IMR-90 (cell line): ENCODE measurements at regions not wholly inside any gene's neighbourhood (a gene's known extent, or its start where the extent isn't known, plus 50 kb on each side); places are given as distances from the start of the nearest gene placed in this dataset.

ENCODE experiments used
- ATAC-seq: fragments of 200-7000 bp; cut with Tn5 transposase; 2 replicates; pipeline ENCODE4 v1.9.1; 2020; ENCODE audit warnings: low read depth, mild to moderate bottlenecking, moderate library complexity
- BruUV-seq: library from RNA; stranded (reverse); fragments of 400-500 nt; replicated peaks from 2 replicates; lab custom pipeline; 2021; lab: Mats Ljungman, UMichigan
- CTCF ChIA-PET: fragments of 300-600 bp; formaldehyde crosslinking; extraction: SDS; loops from one replicate; lab custom pipeline; 2021; ENCODE audit warnings: antibody characterized with exemption; lab: Yijun Ruan, JAX
- POLR2A ChIA-PET: fragments of 300-600 bp; sonication (Branson Sonifier 250); formaldehyde crosslinking; loops from one replicate; lab custom pipeline; 2022; ENCODE audit warnings: antibody characterized with exemption; ENCODE audit not compliant: unreplicated experiment; lab: Charles Lee
- DNase-seq: peaks from one replicate; pipeline ENCODE4 v3.0.0; 2013
- H2AFZ ChIP-seq: replicated peaks from 2 replicates; pipeline ENCODE3; 2013; ENCODE audit warnings: low read length, mild to moderate bottlenecking; ENCODE audit not compliant: poor library complexity
- H2AK5ac ChIP-seq: 2 replicates; pipeline ENCODE4 v1.6.1; 2013; ENCODE audit warnings: low read depth, low read length, inconsistent platforms
- H2AK9ac ChIP-seq: replicated peaks from 2 replicates; pipeline ENCODE3; 2013; ENCODE audit warnings: mild to moderate bottlenecking, low read depth, low read length, moderate library complexity; ENCODE audit not compliant: poor library complexity
- H2BK120ac ChIP-seq: 2 replicates; pipeline ENCODE4 v1.6.1; 2013; ENCODE audit warnings: low read depth, low read length, inconsistent platforms
- H2BK15ac ChIP-seq: 3 replicates; pipeline ENCODE4 v1.6.1; 2013; ENCODE audit warnings: low read depth, low read length, inconsistent platforms
- H2BK20ac ChIP-seq: 2 replicates; pipeline ENCODE4 v1.6.1; 2013; ENCODE audit warnings: low read depth, mild to moderate bottlenecking, inconsistent platforms, low read length, moderate library complexity
- H2BK5ac ChIP-seq: 2 replicates; pipeline ENCODE4 v1.6.1; 2013; ENCODE audit warnings: mild to moderate bottlenecking, low read depth, low read length, inconsistent platforms; ENCODE audit not compliant: poor library complexity, severe bottlenecking
- H3K14ac ChIP-seq: replicated peaks from 2 replicates; pipeline ENCODE4 v1.6.1; 2013; ENCODE audit warnings: low read depth, low read length, inconsistent platforms
- H3K18ac ChIP-seq: 2 replicates; pipeline ENCODE4 v1.6.1; 2013; ENCODE audit warnings: low read depth, low read length, control low read depth
- H3K23ac ChIP-seq: 2 replicates; pipeline ENCODE4 v1.6.1; 2013; ENCODE audit warnings: low read depth, low read length, inconsistent platforms
- H3K27ac ChIP-seq: 2 replicates; pipeline ENCODE4 v1.5.1; 2013; ENCODE audit warnings: mild to moderate bottlenecking, control low read depth, low read length; ENCODE audit not compliant: insufficient read depth
- H3K27me3 ChIP-seq: 2 replicates; pipeline ENCODE4 v1.6.1; 2013; ENCODE audit warnings: low read length; ENCODE audit not compliant: control insufficient read depth, insufficient read depth
- H3K36me3 ChIP-seq: 2 replicates; pipeline ENCODE4 v1.6.1; 2013; ENCODE audit warnings: low read length, mixed read lengths; ENCODE audit not compliant: control insufficient read depth, insufficient read depth
- H3K4ac ChIP-seq: 2 replicates; pipeline ENCODE4 v1.6.1; 2013; ENCODE audit warnings: low read depth, low read length, inconsistent platforms
- H3K4me1 ChIP-seq: 2 replicates; pipeline ENCODE4 v1.6.1; 2013; ENCODE audit warnings: low read length, mixed read lengths; ENCODE audit not compliant: control insufficient read depth, insufficient read depth
- H3K4me2 ChIP-seq: 2 replicates; pipeline ENCODE4 v1.6.1; 2013; ENCODE audit warnings: low read depth, mild to moderate bottlenecking, control low read depth, low read length, moderate library complexity
- H3K4me3 ChIP-seq: 2 replicates; pipeline ENCODE4 v1.5.1; 2013; ENCODE audit warnings: low read depth, mild to moderate bottlenecking, control low read depth, low read length, moderate library complexity; ENCODE audit not compliant: insufficient read depth
- H3K56ac ChIP-seq: 2 replicates; pipeline ENCODE4 v1.6.1; 2013; ENCODE audit warnings: low read length, inconsistent platforms; ENCODE audit not compliant: insufficient read depth; ENCODE audit errors: extremely low read depth
- H3K79me1 ChIP-seq, 2 experiments: 2 replicates each; pipeline ENCODE4 v1.6.1; 2013; ENCODE audit warnings: low read length in 2 of 2, inconsistent platforms in 1 of 2, low read depth in 1 of 2
- H3K9ac ChIP-seq: 2 replicates; pipeline ENCODE4 v1.6.1; 2013; ENCODE audit warnings: low read depth, low read length, control low read depth
- H3K9me1 ChIP-seq: 2 replicates; pipeline ENCODE4 v1.6.1; 2013; ENCODE audit warnings: low read length, inconsistent platforms; ENCODE audit not compliant: insufficient read depth
- H3K9me3 ChIP-seq: 2 replicates; pipeline ENCODE4 v1.6.1; 2013; ENCODE audit warnings: low read length; ENCODE audit not compliant: control insufficient read depth, insufficient read depth
- H4K20me1 ChIP-seq: 2 replicates; pipeline ENCODE4 v1.6.1; 2013; ENCODE audit warnings: low read length, inconsistent platforms; ENCODE audit not compliant: insufficient read depth
- H4K5ac ChIP-seq: 2 replicates; pipeline ENCODE4 v1.6.1; 2013; ENCODE audit warnings: mild to moderate bottlenecking, low read depth, low read length, control low read depth
- H4K8ac ChIP-seq, 2 experiments: 2 replicates each; pipeline ENCODE4 v1.6.1; 2013; ENCODE audit warnings: low read depth in 2 of 2, low read length in 2 of 2, control low read depth in 1 of 2, inconsistent platforms in 1 of 2
- H4K91ac ChIP-seq: 2 replicates; pipeline ENCODE4 v1.6.1; 2013; ENCODE audit warnings: low read depth, low read length, inconsistent platforms; ENCODE audit not compliant: insufficient read depth
- MAFK ChIP-seq: IDR thresholded peaks from 2 replicates; pipeline ENCODE4 v1.6.1; 2012; ENCODE audit warnings: low read depth, low read length, improper control_type of control experiment
- RCOR1 ChIP-seq: IDR thresholded peaks from 2 replicates; pipeline ENCODE4 v1.6.1; 2012; ENCODE audit warnings: mild to moderate bottlenecking, low read length, improper control_type of control experiment; ENCODE audit not compliant: insufficient replicate concordance
- WGBS, 2 experiments: methylation state at CpG; one replicate each; pipeline versions ENCODE4 v1.1.5 to v1.1.7; 2013; ENCODE audit warnings: missing lambda C conversion rate in 2 of 2; ENCODE audit not compliant: insufficient read length in 1 of 2; ENCODE audit errors: extremely low coverage in 2 of 2; 5-methylcytosine and 5-hydroxymethylcytosine counted together
- dilution Hi-C: fragments of 300-500 bp; cut with HindIII; formaldehyde crosslinking; loops from one replicate; pipeline ENCODE4 v1.14.3; 2018; ENCODE audit warnings: low sequenced_read_pairs; ENCODE audit not compliant: unreplicated experiment
- in situ Hi-C: fragments of 300-500 bp; cut with MboI; formaldehyde crosslinking; loops from 3 replicates; pipeline ENCODE4 v1.14.3; 2019; ENCODE audit warnings: low sequenced_read_pairs, inconsistent platforms, mixed read lengths
- intact Hi-C: fragments of 100-400 bp; cut with micrococcal nuclease; formaldehyde crosslinking; loops from 2 replicates; pipeline ENCODE4 v1.10.0; 2022
- TF ChIP-seq, protein P1 (sequence below): conservative IDR thresholded peaks from 2 replicates; pipeline ENCODE4 v1.5.1; 2012; ENCODE audit warnings: mild to moderate bottlenecking, low read depth, low read length, improper control_type of control experiment

DNA sequence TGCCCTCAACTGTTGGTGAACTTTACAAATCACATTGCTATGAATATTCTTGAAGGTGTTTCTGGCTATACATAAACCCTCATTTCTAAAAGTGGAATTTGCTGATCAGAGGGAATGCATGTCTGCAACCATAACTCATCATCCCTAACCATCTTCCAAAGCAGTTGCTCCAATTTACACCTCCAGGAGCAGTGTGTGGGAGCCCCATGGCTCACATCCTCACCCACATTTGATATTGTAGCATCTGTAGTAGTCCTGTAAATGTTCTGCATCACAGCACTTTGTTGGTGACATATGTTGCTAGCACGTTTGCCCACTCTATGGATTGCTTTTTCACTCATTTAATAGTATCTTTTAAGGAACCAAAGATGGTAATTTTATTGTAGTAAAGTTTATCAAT, 183.8 kb upstream of the SMLR1 start:
- Histone ChIP-seq H3K27me3 (no peaks in the 10 kb centered on the region), H3K79me1 (no peaks in the 10 kb centered on the region), H2BK120ac (no peak overlapping the region), H3K4ac (no peak overlapping the region), H2AK9ac (no peak overlapping the region), H3K4me3 (no peak overlapping the region), H3K36me3 (no peaks in the 10 kb centered on the region), H2BK5ac (no peak overlapping the region), H2BK20ac (no peak overlapping the region), H2BK15ac (no peak overlapping the region), H4K8ac (no peak overlapping the region), H3K9me1 (no peaks in the 10 kb centered on the region), H3K56ac (no peak overlapping the region), H2AFZ (no peak overlapping the region), H3K4me2 (no peak overlapping the region), H4K91ac (no peak overlapping the region), H3K9ac (no peak overlapping the region), H3K14ac (no peak overlapping the region), H3K4me1 (no peaks in the 10 kb centered on the region; the same call in 1 of the 2 replicates), H4K20me1 (no peaks in the 10 kb centered on the region), H3K23ac (no peak overlapping the region), H2AK5ac (no peak overlapping the region), H3K18ac (no peak overlapping the region), H4K5ac (no peak overlapping the region), H3K9me3 (peaks cover 8% of the 10 kb centered on the region; the same call in 1 of the 2 replicates), H3K27ac (no peak overlapping the region)
- ATAC-seq (no peak), DNase-seq (no peak)
- no CpG with 5 or more reads among the region's 1 CpG for WGBS, 2 experiments
- in situ Hi-C loops, result no loop called here
- dilution Hi-C loops, result no loop called here
- CTCF ChIA-PET, result interaction anchor here (1.0 kb wide), 1 partner anchor 8 kb away, joined by 3 read pairs; no protein-coding TSS in a partner anchor
- no TSS peak for BruUV-seq
- intact Hi-C loops, result no loop called here
- no peak for TF ChIP-seq MAFK
- TF ChIP-seq RCOR1, result no peak
- TF ChIP-seq, protein P1, sequence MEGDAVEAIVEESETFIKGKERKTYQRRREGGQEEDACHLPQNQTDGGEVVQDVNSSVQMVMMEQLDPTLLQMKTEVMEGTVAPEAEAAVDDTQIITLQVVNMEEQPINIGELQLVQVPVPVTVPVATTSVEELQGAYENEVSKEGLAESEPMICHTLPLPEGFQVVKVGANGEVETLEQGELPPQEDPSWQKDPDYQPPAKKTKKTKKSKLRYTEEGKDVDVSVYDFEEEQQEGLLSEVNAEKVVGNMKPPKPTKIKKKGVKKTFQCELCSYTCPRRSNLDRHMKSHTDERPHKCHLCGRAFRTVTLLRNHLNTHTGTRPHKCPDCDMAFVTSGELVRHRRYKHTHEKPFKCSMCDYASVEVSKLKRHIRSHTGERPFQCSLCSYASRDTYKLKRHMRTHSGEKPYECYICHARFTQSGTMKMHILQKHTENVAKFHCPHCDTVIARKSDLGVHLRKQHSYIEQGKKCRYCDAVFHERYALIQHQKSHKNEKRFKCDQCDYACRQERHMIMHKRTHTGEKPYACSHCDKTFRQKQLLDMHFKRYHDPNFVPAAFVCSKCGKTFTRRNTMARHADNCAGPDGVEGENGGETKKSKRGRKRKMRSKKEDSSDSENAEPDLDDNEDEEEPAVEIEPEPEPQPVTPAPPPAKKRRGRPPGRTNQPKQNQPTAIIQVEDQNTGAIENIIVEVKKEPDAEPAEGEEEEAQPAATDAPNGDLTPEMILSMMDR, result no peak
- POLR2A ChIA-PET, result no interaction called here
